Ovary (tissue), 7 donors: ENCODE measurements at regions not wholly inside any gene's neighbourhood (a gene's known extent, or its start where the extent isn't known, plus 50 kb on each side); places are given as distances from the start of the nearest gene placed in this dataset.

ENCODE experiments used
- DNase-seq, 5 donors: peaks; one replicate each; pipeline ENCODE4 v3.0.0-alpha.2; 2019 to 2020
- H3K27ac ChIP-seq, 2 donors: fragments of 200-600 bp; one replicate each; pipeline versions ENCODE4 v1.5.1 to v1.8.0; 2019 to 2022
- H3K27me3 ChIP-seq: fragments of 200-600 bp; one replicate; pipeline ENCODE4 v1.8.0; 2022
- H3K36me3 ChIP-seq: fragments of 200-600 bp; sonication (generic); one replicate; pipeline ENCODE4 v1.5.1; 2019
- H3K4me1 ChIP-seq: one replicate; pipeline ENCODE4 v1.8.1; 2013; ENCODE audit warnings: mild to moderate bottlenecking, moderate library complexity; ENCODE audit not compliant: insufficient read depth
- H3K4me3 ChIP-seq: fragments of 200-600 bp; sonication (generic); one replicate; pipeline ENCODE4 v1.5.1; 2017
- H3K9me3 ChIP-seq, 2 donors: fragments of 200-600 bp in 1 of 2; sonication (generic) in 1 of 2; one replicate each; pipeline versions ENCODE4 v1.5.1 to v1.8.1; 2013 to 2019; ENCODE audit warnings: mild to moderate bottlenecking in 1 of 2, moderate library complexity in 1 of 2
- CTCF ChIP-seq, 3 donors: fragments of 450-650 bp in 2 of 3; fragments of 200-600 bp in 1 of 3; IDR thresholded peaks; one replicate each; pipeline versions ENCODE4 v1.5.1 to v1.8.0; 2016 to 2022; ENCODE audit warnings: antibody characterized with exemption in 3 of 3, mild to moderate bottlenecking in 1 of 3
- EP300 ChIP-seq: sonication (generic); formaldehyde crosslinking; IDR thresholded peaks from one replicate; pipeline ENCODE4 v1.6.1; 2017; ENCODE audit warnings: antibody characterized with exemption
- POLR2A ChIP-seq: fragments of 450-650 bp; IDR thresholded peaks from one replicate; pipeline ENCODE4 v1.6.1; 2017; ENCODE audit warnings: antibody characterized with exemption, mild to moderate bottlenecking, moderate library complexity
- whole genome bisulfite sequencing, 3 donors: extraction: QIAGEN DNeasy Blood & Tissue Kit in 1 of 3; methylation state at CpG; one replicate each; pipeline versions ENCODE4 v1.1.5 to v1.1.7; 2013 to 2017; 5-methylcytosine and 5-hydroxymethylcytosine counted together
- intact Hi-C, 4 donors: fragments of 100-400 bp; cut with DNase I; formaldehyde crosslinking; loops; one replicate each; pipeline versions ENCODE4 v1.11.0 to v1.15.1; 2022 to 2023
- donor health status: DM: no; HTN: no; CAD: no; lungs with moderate emphysema.
- donor health status: DM: no; HTN: no; CAD: no.
- donor health status: Bipolar disorder and iron deficiency.
- donor health status: DM: no; HTN: no; CAD: no.
- donor health status: DM: yes; HTN: yes; CAD: no.

- TF ChIP-seq CTCF (IDR thresholded peaks at IDR 0.05) (no peak), POLR2A (no peak), EP300 (no peak)
- no peaks in the 10 kb centered on the region for H3K4me1 ChIP-seq
- H3K27me3 ChIP-seq = no peaks in the 10 kb centered on the region
- no peaks in the 10 kb centered on the region for H3K36me3 ChIP-seq
- no peak overlapping the region for H3K4me3 ChIP-seq
- no peak for DNase-seq
- H3K27ac ChIP-seq = no peak overlapping the region
- 65 to 78% (median 70%) methylated on average over 5 of the region's 5 CpGs for WGBS, 3 donors
- intact Hi-C loops = no loop called here
- no peaks in the 10 kb centered on the region for H3K9me3 ChIP-seq
These were observed 170.6 kb upstream of the S100G start for GRCh38 chrX:16479206-16479869.

- intact Hi-C loops = no loop called here
- H3K4me3 ChIP-seq = no peak overlapping the region
These were observed 169.9 kb upstream of the S100G start for GRCh38 chrX:16480049-16480448.

GRCh38 chrX:16484338-16484737 lies 165.6 kb upstream of the S100G start:
- TF ChIP-seq CTCF (IDR thresholded peaks at IDR 0.05) = no peak
- no peak for TF ChIP-seq POLR2A
- TF ChIP-seq EP300 = no peak
- H3K36me3 ChIP-seq = no peaks in the 10 kb centered on the region
- no peak for DNase-seq
- H3K9me3 ChIP-seq = no peaks in the 10 kb centered on the region
- no peaks in the 10 kb centered on the region for H3K4me1 ChIP-seq
- no peak overlapping the region for H3K4me3 ChIP-seq
- intact Hi-C loops = no loop called here
- H3K27me3 ChIP-seq = no peaks in the 10 kb centered on the region
- H3K27ac ChIP-seq = no peak overlapping the region

More at GRCh38 chrX:16480049-16480448, 169.9 kb upstream of the S100G start:
- no peak for DNase-seq
- Histone ChIP-seq H3K27ac (no peak overlapping the region), H3K4me1 (no peaks in the 10 kb centered on the region), H3K27me3 (no peaks in the 10 kb centered on the region), H3K36me3 (no peaks in the 10 kb centered on the region), H3K9me3 (no peaks in the 10 kb centered on the region)
- no peak for TF ChIP-seq CTCF (IDR thresholded peaks at IDR 0.05)
- TF ChIP-seq EP300 = no peak
- no peak for TF ChIP-seq POLR2A
- 87 to 95% (median 90%) methylated on average over 4 of the region's 4 CpGs for WGBS, 3 donors

GRCh38 chrX:16487620-16488385 lies 162.2 kb upstream of the S100G start:
- 83 to 89% (median 89%) methylated on average over 2 of the region's 2 CpGs for WGBS, 3 donors
- no peak for DNase-seq

More at GRCh38 chrX:16487620-16488385, 162.2 kb upstream of the S100G start:
- Histone ChIP-seq H3K27ac (no peak overlapping the region), H3K27me3 (no peaks in the 10 kb centered on the region), H3K9me3 (no peaks in the 10 kb centered on the region), H3K36me3 (no peaks in the 10 kb centered on the region), H3K4me1 (no peaks in the 10 kb centered on the region), H3K4me3 (no peak overlapping the region)
- TF ChIP-seq CTCF (IDR thresholded peaks at IDR 0.05) (no peak), POLR2A (no peak), EP300 (no peak)
- intact Hi-C loops = loop anchor here in 1 of 4 donors (2.0 kb wide), 1 partner anchor 17 kb away; no protein-coding TSS in a partner anchor
